Right atrium auricular region (tissue), 2 donors: ENCODE measurements at regions not wholly inside any gene's neighbourhood (a gene's known extent, or its start where the extent isn't known, plus 50 kb on each side); places are given as distances from the start of the nearest gene placed in this dataset.

Experiments
- DNase-seq: peaks from one replicate; pipeline ENCODE4 v3.0.0-alpha.2; 2019; ENCODE audit warnings: low spot score
- H3K27ac ChIP-seq, 2 donors: fragments of 200-600 bp; sonication (generic); 1 replicate in 1 of 2; 2 replicates in 1 of 2; pipeline ENCODE4 v1.5.1; 2016 to 2019
- H3K27me3 ChIP-seq, 2 donors: fragments of 200-600 bp; sonication (generic); one replicate each; pipeline versions ENCODE4 v1.5.1 to v1.6.0; 2017 to 2019
- H3K36me3 ChIP-seq: fragments of 200-600 bp; sonication (generic); one replicate; pipeline ENCODE4 v1.5.1; 2016
- H3K4me1 ChIP-seq, 2 donors: fragments of 200-600 bp; sonication (generic); one replicate each; pipeline versions ENCODE4 v1.5.1 to v1.6.0; 2017 to 2019
- H3K4me3 ChIP-seq, 2 donors: fragments of 200-600 bp; sonication (generic); 1 replicate in 1 of 2; 2 replicates in 1 of 2; pipeline ENCODE4 v1.5.1; 2017 to 2019; ENCODE audit warnings: mild to moderate bottlenecking in 1 of 2, moderate library complexity in 1 of 2
- H3K9me3 ChIP-seq, 2 donors: fragments of 200-600 bp; sonication (generic); one replicate each; pipeline ENCODE4 v1.5.1; 2019
- TF ChIP-seq, protein P1 (sequence below), 2 donors: fragments of 200-600 bp; sonication (generic); IDR thresholded peaks; one replicate each; pipeline ENCODE4 v1.5.1; 2019; ENCODE audit warnings: antibody characterized with exemption in 2 of 2

DNA sequence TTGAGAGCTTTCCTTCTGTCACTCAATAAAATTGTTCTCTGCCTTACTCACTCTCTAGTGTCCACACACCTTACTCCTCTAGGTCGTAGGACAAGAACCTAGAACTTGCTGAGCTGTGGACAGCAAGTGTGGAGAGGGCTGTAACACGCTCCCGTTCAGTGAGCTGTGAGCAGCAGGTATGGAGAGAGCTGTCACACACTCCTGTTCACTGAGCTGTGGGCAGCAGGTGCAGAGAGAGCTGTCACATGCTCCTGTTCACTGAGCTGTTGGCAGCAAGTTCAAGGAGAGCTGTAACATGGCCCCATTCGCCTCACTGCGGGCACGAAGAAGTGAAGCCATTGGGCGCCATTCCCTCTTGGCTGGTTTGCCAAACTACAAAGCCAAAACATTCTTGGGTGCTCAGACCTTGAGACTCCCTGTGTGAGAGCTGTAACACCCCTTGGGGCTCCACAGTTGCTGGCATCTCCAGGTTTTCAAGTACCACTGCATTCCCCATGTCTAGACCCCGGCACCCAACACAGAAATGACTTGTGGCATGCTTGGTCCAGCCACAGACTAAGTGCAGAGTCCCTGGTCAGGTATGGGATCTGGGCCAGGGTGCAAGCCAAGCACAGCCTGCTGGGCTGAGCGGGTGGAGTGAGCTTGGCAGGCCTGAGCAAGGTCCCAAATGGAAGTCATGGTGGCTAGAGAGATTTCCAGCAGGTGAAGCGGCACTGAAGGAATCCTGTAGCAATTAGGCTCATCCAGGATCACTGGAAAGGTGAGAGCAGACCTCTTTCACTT, 608.0 kb upstream of the CDH8 start:
- DNase-seq: no peak
- no peak overlapping the region for H3K27ac ChIP-seq
- no peak overlapping the region for H3K4me3 ChIP-seq
- H3K9me3 ChIP-seq: peaks cover 0 to 29% of the 10 kb centered on the region in 2 donors
- no peaks in the 10 kb centered on the region for H3K4me1 ChIP-seq
- H3K27me3 ChIP-seq: no peaks in the 10 kb centered on the region
- H3K36me3 ChIP-seq: no peaks in the 10 kb centered on the region
- TF ChIP-seq, protein P1, sequence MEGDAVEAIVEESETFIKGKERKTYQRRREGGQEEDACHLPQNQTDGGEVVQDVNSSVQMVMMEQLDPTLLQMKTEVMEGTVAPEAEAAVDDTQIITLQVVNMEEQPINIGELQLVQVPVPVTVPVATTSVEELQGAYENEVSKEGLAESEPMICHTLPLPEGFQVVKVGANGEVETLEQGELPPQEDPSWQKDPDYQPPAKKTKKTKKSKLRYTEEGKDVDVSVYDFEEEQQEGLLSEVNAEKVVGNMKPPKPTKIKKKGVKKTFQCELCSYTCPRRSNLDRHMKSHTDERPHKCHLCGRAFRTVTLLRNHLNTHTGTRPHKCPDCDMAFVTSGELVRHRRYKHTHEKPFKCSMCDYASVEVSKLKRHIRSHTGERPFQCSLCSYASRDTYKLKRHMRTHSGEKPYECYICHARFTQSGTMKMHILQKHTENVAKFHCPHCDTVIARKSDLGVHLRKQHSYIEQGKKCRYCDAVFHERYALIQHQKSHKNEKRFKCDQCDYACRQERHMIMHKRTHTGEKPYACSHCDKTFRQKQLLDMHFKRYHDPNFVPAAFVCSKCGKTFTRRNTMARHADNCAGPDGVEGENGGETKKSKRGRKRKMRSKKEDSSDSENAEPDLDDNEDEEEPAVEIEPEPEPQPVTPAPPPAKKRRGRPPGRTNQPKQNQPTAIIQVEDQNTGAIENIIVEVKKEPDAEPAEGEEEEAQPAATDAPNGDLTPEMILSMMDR (IDR thresholded peaks at IDR 0.05): no peak

DNA sequence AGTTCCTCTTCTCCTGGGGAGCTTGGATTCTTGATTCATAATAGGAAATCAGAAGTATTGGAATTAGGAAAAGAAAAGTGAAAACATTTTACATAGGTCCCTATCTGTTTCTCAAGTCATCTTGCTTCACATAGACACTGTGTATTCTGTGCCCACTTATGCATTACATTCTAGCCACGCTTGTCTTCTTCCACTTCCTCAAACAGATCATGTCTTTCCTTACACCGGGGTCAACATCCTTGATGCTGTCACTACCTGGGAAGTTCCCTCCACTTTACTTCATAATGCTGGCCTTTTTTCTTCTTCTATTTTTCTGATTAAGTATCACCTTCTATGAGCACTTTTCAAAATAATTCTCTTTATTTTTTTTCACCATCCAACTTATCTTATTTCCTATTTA, 606.4 kb upstream of the CDH8 start:
- DNase-seq: no peak
- peaks cover 0 to 28% of the 10 kb centered on the region in 2 donors for H3K9me3 ChIP-seq
- no peaks in the 10 kb centered on the region for H3K36me3 ChIP-seq
- TF ChIP-seq, protein P1 (IDR thresholded peaks at IDR 0.05): no peak
- H3K27ac ChIP-seq: no peak overlapping the region
- no peak overlapping the region for H3K4me3 ChIP-seq
- H3K4me1 ChIP-seq: peaks cover 0 to 13% of the 10 kb centered on the region in 2 donors
- no peaks in the 10 kb centered on the region for H3K27me3 ChIP-seq

DNA sequence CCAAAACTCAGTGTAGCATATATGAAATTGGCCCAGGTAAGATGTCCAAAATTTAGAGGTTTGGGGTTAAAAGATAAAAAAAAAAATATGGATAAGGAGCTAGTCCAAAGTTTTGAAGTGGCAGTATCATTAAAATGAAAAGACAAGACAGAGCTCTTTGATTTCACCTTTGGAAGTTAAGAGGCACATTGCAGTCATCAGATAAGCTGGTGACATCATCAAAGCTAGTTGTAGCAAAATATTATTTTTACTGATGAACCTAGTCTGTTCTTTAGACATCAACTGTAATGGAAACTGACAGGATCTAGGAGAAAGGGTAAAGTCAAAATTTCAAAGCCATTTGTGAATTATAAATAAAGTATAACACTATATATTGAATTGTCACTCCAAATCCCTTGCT, 603.7 kb upstream of the CDH8 start:
- no peak for DNase-seq
- H3K4me1 ChIP-seq: peaks cover 0 to 13% of the 10 kb centered on the region in 2 donors
- H3K27ac ChIP-seq: no peak overlapping the region
- H3K4me3 ChIP-seq: no peak overlapping the region
- no peaks in the 10 kb centered on the region for H3K36me3 ChIP-seq
- H3K9me3 ChIP-seq: peaks cover 0 to under 1% of the 10 kb centered on the region in 2 donors
- TF ChIP-seq, protein P1 (IDR thresholded peaks at IDR 0.05): no peak
- no peaks in the 10 kb centered on the region for H3K27me3 ChIP-seq

GRCh38 chr16:62638964-62639870, 603.0 kb upstream of the CDH8 start:
- Histone ChIP-seq H3K27ac (peak overlapping the region in 1 of 2 donors; percentile 41), H3K9me3 (no peaks in the 10 kb centered on the region), H3K27me3 (no peaks in the 10 kb centered on the region), H3K4me1 (peaks cover 0 to 13% of the 10 kb centered on the region in 2 donors), H3K36me3 (no peaks in the 10 kb centered on the region), H3K4me3 (no peak overlapping the region)
- no peak for DNase-seq
- TF ChIP-seq, protein P1 (IDR thresholded peaks at IDR 0.05): no peak

DNA sequence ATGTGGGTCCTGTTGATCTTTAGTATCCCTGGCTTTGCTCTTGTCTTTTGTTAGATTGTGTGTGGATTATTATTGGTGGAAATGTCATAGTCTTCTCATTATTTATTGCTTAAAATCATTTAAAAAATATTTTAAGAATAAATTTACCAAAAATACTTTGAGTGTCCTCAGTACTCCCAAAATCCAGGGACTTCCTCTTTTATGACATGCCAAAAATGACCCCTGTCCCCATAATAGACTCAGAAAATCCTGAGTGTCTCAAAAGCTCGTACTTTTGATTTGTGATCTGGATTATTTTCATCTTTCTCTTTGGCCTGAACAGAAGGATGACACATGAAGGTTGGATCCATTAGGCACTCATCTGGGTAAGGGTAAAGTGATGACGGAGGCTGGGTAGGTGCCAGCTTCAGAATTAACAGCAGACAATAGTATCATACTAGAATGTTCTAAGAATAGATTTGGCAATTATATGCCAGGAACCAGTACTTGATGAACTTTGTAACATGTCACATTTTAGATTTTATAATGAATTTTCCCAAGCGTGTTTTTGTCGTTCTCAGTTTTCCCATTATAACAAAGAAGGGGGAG, 602.2 kb upstream of the CDH8 start:
- Histone ChIP-seq H3K36me3 (no peaks in the 10 kb centered on the region), H3K4me1 (peaks cover 0 to 13% of the 10 kb centered on the region in 2 donors), H3K27me3 (no peaks in the 10 kb centered on the region), H3K9me3 (no peaks in the 10 kb centered on the region), H3K4me3 (no peak overlapping the region), H3K27ac (peak overlapping the region in 1 of 2 donors; percentile 41)
- DNase-seq: no peak
- TF ChIP-seq, protein P1 (IDR thresholded peaks at IDR 0.05): no peak
